SK-N-MC (cell line): ENCODE measurements at regions not wholly inside any gene's neighbourhood (a gene's known extent, or its start where the extent isn't known, plus 50 kb on each side); places are given as distances from the start of the nearest gene placed in this dataset.

Experiments
- EZH2 ChIP-seq: fragments of 200-600 bp; sonication (generic); IDR thresholded peaks from one replicate; pipeline ENCODE4 v1.6.1; 2017; ENCODE audit warnings: antibody characterized with exemption
- FOXP2 ChIP-seq: optimal IDR thresholded peaks from 2 replicates; pipeline ENCODE3; 2011; ENCODE audit warnings: mild to moderate bottlenecking, moderate library complexity; ENCODE audit not compliant: insufficient read depth; ENCODE audit errors: extremely low read length, control extremely low read depth
- POLR2AphosphoS5 ChIP-seq: IDR thresholded peaks from 2 replicates; pipeline ENCODE4 v1.6.1; 2012; ENCODE audit warnings: mild to moderate bottlenecking, low read depth, low read length, borderline replicate concordance

DNA sequence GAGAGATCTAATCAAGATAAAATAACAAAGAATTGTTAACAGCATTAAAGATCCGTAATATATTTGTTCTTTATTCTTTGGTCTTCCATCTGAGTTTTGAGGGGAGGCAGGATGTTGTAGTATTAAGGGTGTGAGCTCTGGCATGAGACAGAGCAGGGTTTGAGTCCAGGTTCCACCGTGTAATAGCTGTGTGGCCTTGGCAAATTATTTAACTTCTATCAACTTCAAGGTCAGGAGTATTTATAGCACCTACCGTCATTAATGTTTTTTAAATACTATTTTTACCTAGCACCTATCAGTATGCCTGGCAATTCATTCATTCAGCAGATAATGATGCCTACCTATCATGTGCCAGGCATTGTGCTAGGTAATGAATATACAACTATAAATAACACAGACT is 180.1 kb upstream of the NABP1 start:
- TF ChIP-seq POLR2AphosphoS5: no peak
- no peak for TF ChIP-seq EZH2
- no peak for TF ChIP-seq FOXP2
